NCI-H146 treated with DMSO at 0.1 percent for 48 hours (cell line): ENCODE measurements at regions not wholly inside any gene's neighbourhood (a gene's known extent, or its start where the extent isn't known, plus 50 kb on each side); places are given as distances from the start of the nearest gene placed in this dataset.

ENCODE experiments used
- DNase-seq: peaks from one replicate; lab custom pipeline; 2025; ENCODE audit not compliant: unreplicated experiment; lab: John Stamatoyannopoulos, UW

DNA sequence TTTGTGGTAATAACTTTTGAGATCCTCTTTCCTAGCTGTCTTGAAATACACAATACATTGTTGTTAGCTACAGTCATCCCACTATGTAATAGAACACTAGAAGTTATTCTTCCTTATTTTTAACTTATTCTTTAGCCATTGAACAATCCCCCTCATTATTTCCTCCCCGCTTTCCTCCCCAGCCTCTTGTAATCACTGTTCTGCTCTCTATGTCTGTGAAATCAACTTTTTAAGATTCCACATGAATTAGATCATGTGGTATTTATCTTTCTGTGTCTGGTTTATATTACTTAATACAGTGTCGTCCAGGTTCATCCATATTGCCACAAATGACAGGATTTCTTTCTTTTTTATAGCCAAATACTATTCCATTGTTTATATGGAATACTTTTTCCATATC is 72.9 kb downstream of the SLC10A2 start:
- DNase-seq = no peak

DNA sequence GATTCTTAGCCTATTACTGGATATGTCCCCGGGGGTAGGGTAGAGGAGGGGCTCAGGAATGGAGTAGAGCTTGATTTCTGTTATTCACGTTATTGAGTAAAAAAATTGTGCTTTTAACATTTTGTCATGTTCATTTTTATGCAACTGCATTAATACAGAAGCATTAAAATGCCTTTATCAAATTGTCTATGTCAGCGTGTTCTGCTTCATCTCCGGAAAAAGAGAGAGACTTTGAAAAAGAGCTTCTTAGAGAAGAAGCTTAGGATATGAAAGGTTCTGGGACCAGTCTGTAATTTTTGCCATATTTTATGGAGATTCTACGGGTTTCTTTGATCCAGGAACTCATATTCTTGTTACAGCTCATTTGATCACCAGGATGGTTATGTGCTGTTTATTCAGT is 82.0 kb downstream of the SLC10A2 start:
- no peak for DNase-seq

DNA sequence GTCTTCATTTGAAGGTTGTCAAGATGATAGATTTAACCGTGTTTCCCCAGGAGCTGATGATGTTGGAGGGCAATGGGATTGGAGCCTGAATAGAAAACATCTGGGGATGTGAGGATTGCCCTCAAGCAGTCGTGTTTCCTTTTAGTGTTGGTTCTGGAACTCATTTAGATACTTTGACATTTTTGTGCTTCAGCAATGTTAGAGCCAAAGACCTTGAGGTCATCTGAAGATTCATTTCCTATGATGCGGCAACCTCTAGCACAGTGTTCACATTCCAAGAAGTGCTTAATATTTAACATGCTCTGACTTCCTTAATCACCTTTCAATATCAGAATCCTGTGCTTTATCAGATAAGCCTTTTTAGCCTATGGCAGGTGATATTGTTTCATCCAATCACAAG is 82.7 kb downstream of the SLC10A2 start:
- no peak for DNase-seq

DNA sequence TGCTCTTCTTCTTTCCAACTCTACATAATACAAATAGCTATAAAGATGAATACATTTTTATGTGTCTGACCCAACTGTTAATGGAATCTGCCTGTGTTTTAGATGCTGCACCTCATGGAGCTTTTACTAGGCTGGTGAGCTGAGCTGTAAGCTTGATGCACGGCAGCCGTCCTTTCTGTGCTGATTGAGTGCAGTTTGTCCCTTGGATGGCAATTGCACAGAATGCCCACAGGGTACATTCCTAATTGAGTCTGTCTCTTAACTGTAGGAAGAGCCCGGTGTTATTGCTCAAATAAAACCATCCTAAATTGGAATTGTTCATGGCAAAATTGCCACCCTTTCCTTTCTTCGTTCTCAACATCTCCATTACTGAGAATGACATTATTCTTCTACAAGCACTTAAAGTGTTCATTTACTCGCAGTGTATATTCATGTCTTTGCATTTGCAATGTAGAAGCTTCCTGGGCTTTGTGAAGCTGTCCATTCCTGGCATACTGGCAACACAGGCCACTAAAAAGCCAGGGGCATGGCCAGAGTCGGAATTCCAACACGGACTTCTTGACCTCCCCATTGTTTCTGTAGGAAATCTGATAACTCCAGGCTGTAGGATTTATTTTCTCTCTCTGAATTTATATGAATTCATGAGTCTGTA is 85.8 kb downstream of the SLC10A2 start:
- DNase-seq = no peak

DNA sequence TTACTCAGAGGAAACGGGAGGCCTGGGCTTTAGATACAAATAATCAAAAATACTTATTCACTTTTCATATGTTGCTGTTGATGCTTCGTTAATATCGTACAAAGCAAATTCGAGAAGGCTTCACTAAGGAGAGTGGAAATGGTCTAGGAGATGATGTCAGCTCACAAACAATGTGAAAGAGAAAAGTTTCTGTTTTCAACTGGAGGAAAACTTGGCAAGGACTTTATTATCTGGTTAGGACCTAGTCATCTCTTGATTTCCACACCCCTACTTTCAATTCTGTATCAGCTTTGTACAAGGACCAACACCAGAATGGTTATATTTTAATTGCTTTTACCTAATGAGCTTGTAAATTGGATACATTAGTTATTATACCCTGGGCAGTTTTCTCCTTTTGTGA is 88.0 kb downstream of the SLC10A2 start:
- no peak for DNase-seq

DNA sequence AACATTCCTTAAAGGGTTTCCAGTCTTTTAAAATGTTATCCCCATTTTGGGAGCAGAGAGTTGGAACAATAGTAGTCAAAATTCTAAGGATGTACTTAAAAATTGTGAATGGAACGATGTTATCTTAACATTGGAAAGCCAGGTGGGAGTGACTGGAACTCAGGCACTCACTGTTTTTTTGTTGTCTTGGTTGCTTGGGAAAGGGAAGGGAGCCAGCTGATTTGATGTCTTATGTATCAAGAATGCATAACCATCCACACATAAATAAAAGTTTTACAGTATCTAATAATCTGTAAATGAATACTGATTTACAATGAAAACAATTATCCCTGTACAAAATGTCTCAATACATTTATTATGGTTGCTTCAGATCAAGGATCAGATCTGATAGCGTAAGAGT is 88.7 kb downstream of the SLC10A2 start:
- DNase-seq = no peak

DNA sequence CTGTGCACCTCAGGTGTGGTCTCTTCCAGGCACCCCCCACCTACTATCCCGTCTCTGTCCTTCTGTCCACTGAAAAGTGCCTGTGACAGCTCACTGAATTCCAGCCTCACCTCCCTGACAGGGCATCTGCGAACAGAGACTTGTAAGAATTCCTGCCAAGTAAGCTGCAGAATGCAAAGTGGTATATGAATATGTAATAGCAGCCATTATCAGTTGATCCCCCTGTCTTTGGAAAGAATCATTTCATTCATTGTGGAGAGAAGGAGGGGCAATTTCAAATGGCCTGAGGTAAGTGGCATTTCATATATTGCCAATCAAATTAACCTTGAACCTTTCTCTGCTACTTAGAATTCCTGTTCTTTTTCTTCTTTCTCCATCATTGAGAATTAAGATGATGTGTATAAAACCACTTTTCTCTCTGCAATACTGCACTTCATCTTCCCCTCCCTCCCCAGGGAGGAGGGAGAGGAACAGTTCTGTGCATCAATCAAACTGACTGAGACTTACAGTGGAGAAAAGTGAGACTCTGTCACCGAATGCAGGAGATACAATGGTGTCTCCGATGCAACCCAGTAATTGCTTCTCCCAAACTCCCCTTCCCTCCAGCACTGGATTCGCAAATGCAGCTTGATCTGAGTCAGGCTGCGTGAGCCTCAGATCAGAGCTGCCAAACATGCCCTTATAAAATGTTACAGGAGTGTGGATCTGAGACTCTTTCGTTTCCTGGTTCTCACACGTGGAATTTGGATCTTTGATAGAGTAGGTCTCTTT is 91.7 kb downstream of the SLC10A2 start:
- no peak for DNase-seq

DNA sequence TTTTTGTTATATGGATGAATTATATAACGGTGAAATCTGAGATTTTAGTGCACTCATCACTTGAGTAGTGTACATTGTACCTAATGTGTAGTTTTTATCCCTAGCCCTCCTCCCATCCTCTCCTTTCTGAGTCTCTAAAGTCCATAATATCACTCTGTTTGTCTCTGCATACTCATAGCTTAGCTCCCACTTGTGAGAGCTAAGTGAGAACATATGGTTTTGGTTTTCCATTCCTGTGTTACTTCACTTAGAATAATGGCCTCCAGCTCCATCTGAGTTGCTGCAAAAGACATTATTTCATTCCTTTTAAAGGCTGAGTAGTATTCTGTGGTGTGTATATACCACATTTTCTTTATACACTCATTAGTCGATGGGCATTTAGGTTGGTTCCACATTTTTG is 94.0 kb downstream of the SLC10A2 start:
- DNase-seq = no peak

DNA sequence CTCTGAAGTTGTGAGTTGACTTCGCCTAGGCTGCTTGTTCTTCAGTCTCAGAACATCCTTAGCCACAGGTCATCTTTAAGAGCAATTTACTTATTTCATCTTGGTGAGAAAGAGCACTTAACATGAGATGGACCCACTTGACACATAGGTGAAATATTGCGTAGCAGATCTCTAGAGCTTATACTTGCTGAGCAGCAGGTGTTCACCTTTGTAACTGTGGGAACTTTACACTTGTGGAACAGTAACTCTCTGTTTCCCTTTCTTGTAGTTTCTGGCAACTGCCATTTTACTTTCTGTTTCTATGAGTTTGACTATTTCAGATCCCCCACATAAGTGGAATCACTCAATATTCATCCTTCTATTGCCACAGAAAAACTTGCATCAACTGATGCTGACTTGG is 95.7 kb downstream of the SLC10A2 start:
- no peak for DNase-seq

DNA sequence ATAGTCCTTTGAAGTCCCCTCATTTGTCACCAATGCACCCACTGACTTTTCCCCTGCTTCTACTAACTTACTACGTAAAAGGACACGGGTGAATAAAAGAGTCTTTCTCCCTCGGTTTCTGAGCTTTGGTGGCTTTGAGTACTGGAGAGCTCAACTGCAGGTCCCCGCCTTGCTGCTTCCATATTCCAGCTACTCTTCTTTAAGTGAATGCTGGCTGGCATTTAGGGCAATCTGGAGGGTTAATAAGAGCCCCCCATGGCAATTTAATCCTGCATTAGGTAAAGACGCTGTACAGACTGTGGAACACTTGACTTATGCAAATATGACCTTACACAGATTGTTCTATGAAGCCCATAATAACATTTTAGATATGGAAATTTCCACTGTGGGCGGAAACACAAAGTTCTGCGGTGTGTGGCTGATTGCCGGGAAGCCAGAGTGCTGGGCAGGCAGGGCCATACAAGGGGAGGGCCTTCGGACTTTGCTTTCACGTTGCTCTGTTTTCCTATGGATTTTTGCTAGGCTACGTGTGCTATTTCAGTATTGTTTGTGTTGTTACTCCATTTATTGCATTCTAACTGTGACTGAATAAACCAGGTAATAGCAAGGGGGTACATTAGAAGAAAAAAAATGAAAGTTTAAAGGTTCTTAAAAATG is 97.5 kb downstream of the SLC10A2 start:
- DNase-seq = no peak

DNA sequence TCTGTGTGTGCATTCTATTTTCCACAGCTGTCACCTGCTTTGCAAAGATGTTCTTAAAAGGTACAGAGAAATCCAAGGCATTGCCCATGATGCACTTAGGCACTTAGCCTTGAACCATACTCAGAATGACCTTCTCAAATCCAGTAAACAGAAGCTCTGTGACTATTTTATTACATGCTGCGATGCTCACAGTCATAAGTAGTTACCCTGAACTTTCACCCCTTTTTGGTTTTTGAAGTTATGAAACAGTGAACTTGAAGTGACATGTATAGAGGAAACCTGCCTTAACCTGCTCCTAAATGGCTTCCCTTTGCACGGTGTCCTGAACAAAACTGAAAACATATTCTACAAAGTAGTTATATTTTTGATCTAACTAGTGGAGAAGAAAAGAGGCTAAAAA is 100.4 kb downstream of the SLC10A2 start:
- no peak for DNase-seq

DNA sequence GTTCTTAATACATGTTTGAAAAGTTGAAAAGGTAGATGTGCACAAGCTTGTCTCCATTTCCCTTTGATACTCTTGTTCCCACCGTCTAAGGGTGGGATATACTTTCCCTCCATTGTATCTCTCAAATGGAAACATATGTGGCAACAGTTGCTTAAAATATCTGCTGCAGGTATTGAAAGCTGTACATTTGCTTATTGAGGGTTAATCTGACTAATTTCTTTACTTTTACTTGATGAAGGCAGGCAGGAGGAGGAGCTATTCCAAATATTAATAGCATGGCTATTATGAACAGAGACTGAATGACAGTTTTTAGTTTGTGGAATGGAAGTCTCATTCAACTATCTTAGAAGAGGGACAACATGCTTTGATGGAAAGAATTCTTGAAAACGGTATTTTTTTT is 103.8 kb downstream of the SLC10A2 start:
- DNase-seq = no peak

DNA sequence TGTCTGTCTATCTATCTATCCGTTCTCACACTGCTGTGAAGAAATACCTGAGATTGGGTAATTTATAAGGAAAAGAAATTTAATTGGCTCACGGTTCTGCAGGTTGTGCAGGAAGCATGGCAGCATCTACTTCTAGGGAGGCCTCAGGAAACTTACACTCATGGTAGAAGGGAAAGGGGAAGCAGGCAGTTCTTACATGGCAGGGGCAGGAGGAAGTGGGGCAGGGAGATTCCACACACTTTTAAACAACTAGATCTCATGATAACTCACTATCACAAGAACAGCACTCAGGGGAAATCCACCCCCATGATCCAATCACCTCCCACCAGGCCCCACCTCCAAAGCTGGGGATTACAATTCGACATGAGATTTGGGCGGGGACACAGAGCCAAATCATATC is 105.3 kb downstream of the SLC10A2 start:
- no peak for DNase-seq

DNA sequence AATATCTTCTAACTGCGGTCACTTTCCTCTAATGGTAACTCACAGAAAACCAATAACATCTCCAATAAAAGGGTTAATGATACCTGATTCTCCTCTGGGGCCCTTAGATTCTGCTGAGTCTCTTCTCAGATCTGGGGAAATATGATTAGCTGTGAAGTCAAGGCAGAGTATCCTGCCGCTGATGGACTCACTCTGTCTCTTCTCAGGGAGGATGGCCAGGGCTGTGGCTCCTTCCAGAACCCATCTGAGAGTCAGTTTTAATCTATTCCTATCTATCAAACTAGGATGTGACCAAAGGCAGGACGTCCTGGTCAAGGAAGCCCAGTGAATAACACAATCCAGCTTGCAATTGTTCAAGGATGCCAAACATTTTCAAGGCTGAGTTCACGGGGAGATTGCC is 109.8 kb downstream of the SLC10A2 start:
- no peak for DNase-seq

DNA sequence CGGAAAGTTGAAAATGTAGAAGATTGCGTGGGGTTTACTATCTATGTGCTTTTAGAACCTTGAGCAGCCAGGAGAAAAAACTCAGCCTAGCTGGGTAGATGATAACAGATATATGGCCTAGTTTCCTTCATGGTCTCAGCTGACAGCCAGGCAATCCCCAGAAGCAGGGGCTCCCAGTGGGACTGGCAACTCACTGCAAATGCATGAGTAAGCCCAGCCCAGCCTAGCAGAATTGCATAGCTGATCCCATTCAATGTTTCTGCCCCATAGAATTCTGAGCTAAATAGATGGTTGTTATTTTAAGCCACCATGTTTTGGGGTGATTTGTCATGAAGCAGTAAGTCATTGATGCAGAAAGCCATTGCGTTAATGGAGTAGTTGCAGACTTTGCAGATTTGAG is 108.5 kb downstream of the ERCC5 start:
- no peak for DNase-seq

DNA sequence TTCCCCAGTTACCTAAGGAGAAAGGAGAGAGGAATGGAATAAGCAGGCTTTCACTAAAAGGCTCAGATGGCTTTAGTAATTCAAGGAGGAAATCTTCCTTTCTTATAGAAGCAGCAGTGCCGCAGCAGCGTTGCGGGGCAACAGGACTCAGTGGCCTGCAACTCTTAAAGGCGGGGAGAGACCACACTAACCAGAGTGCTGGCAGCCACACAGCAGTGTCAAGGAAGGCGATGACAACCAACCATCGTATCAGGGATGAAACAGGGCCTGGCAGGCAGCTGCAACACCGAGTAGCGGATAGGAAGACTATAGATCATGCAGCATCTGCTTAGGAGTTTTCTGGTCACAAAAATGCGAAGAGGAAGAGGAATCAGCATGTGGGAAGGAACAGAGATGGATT is 106.0 kb downstream of the ERCC5 start:
- no peak for DNase-seq

DNA sequence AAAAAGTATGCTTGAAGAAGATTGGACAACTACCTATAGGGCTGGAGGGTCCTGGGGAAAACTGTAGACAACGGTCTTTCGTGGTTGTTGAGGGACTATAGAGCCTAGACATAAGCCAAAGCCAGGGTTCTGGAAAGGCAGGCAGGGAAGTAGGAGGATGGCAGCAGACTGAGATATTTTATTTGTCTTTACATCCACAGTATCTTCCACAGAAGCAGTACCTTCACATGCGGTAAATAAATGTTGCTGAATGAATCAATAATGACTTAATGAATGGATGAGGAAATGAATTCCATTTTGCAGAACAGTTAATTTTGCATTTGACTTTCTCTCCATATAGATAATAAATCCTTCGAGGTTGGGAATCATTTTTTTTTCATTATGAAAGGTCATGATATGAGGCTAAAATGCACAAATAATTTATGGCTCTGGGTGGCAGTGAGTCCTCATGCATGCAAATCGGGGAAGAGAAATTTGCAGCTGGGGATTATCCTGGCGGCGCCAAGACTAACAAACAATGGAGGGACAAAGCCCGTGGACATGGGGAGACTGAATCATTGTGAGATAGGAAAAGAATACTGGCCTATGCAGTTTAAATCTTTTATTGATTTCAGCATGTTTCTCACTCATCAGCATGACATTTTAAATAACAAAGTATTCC is 102.0 kb downstream of the ERCC5 start:
- DNase-seq = peak; percentile 38

DNA sequence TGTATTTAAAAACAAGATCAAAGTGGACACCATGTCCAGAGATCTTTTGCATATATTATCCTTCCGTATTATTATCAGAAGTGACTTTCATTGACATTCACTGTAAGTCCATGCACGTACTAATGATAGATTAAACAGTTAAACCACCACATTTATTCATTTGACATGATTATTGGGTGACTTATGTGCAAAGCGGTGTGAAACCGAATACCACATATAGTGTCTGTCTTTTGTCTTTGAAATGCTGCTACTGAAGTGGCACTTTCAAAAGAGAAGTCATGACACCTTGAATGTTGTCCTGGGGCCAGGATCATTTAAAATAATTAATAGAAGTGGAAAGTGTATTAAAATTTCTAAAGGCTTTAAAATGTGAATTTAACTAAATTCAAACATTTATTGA is 100.1 kb downstream of the ERCC5 start:
- DNase-seq = no peak

DNA sequence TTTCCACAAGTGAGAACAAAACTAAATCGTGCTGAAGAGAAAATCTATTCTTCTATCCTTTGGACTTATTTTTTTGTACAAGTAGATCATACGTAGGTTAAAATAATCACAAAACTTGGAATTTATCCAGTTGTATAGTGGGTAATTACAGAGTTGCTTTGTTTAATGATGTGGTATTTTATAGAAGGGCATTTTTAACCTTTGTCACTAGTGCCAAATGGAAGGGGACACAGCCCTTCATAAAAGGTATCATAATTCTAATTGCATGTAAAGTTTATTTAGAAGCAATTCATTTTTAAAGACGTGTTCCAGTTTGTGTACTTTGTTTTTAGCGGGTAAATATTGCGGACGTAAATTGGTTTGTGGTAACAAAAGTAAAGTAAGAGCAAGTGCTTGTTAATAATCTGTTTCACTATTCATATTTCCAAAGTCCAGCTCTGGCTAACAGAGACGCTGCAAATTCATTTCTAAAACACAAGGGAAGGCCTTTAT is 99.5 kb downstream of the ERCC5 start:
- peak; percentile 21 for DNase-seq

DNA sequence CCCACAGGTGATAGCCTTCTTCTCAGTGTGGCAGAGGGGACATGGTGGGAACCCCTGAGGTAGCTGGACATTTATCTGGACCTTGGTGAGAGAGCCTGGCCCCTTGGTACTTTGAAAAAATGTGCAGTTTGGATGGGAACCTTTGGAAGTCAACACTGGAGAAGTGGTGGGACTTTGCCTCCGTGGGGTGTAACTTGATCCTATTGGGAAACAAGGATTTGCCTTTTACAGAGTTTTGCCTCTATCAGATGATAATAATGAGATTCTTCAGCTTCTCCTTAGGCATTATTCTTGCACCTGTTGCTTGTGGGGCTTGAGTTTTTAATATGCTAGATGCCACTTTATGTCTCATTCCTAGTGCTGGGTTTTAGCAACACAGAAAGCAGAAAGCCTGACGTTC is 99.0 kb downstream of the ERCC5 start:
- no peak for DNase-seq

DNA sequence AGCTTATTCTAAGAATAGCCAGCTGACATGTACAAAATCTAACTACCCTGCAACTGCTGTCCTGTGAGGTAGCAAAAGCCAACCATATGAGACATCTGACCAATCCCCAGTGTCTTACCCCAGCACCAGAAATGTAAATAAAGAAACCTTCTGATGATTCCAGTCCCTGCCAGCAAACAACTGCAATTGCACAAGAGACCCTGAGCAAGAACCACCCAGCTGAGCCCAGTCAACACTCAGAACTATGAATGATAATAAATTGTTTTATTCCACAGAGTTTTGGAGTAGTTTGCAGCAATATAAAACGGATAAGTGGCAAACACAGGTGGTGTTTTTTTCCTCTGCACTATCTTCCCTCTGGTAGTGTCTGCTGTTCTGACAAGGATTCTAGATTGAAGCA is 94.9 kb downstream of the ERCC5 start:
- DNase-seq = no peak

DNA sequence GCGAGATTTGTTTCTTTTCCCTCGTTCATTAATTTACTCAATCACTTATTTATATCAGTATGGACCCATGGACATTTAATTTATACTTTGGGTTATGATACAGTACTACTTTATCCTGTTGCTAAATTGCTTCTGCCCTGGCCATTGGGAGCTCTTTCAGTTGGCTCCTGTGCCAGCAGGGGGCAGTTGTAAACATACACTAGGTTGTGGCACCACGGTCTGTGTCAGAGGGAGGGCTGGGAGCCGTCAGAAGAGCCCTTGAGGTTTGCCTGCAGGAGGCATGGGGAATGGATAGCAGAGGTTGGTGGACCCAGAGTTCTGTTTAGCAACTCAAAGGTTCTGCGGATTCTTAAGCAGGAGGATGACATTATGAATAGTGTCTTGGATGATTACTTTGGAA is 94.3 kb downstream of the ERCC5 start:
- DNase-seq = no peak
